ENCODE measurements at regions not wholly inside any gene's neighbourhood (a gene's known extent, or its start where the extent isn't known, plus 50 kb on each side); places are given as distances from the start of the nearest gene placed in this dataset.

GRCh38 chr6:105982761-105983540, 103.2 kb upstream of the PRDM1 start:
- H3K4me3 ChIP-seq (ENCODE audit: low read depth, low read length), result no peak overlapping the region
- no peak overlapping the region for H2AFZ ChIP-seq (ENCODE audit: low read length, unreplicated experiment)
- no peak overlapping the region for H3K27ac ChIP-seq (ENCODE audit: low read depth, low read length)
- no peaks in the 10 kb centered on the region for H3K36me3 ChIP-seq (ENCODE audit: insufficient read depth, low read length)
- no peaks in the 10 kb centered on the region for H3K79me2 ChIP-seq (ENCODE audit: control insufficient read depth, insufficient read depth, low read length, unreplicated experiment)
- H3K27me3 ChIP-seq (ENCODE audit: insufficient read depth, low read length), result peaks cover 11% of the 10 kb centered on the region
- peaks cover 6% of the 10 kb centered on the region for H3K4me1 ChIP-seq (ENCODE audit: control insufficient read depth, insufficient read depth, low read length, unreplicated experiment)

GRCh38 chr6:105981888-105982358, 104.2 kb upstream of the PRDM1 start:
- Histone ChIP-seq H2AFZ (ENCODE audit: low read length, unreplicated experiment) (no peak overlapping the region), H3K27ac (ENCODE audit: low read depth, low read length) (no peak overlapping the region), H3K79me2 (ENCODE audit: control insufficient read depth, insufficient read depth, low read length, unreplicated experiment) (no peaks in the 10 kb centered on the region), H3K4me3 (ENCODE audit: low read depth, low read length) (peak overlapping the region; percentile 80), H3K36me3 (ENCODE audit: insufficient read depth, low read length) (no peaks in the 10 kb centered on the region), H3K27me3 (ENCODE audit: insufficient read depth, low read length) (peaks cover 11% of the 10 kb centered on the region), H3K4me1 (ENCODE audit: control insufficient read depth, insufficient read depth, low read length, unreplicated experiment) (peaks cover 6% of the 10 kb centered on the region)

- Histone ChIP-seq H3K27ac (ENCODE audit: low read depth, low read length) (no peak overlapping the region), H3K79me2 (ENCODE audit: control insufficient read depth, insufficient read depth, low read length, unreplicated experiment) (no peaks in the 10 kb centered on the region), H3K4me3 (ENCODE audit: low read depth, low read length) (peak overlapping the region; percentile 80), H3K27me3 (ENCODE audit: insufficient read depth, low read length) (peaks cover 11% of the 10 kb centered on the region), H3K4me1 (ENCODE audit: control insufficient read depth, insufficient read depth, low read length, unreplicated experiment) (peaks cover 6% of the 10 kb centered on the region), H3K36me3 (ENCODE audit: insufficient read depth, low read length) (no peaks in the 10 kb centered on the region), H2AFZ (ENCODE audit: low read length, unreplicated experiment) (peak overlapping the region; percentile 99)
These were observed 104.9 kb upstream of the PRDM1 start for GRCh38 chr6:105981002-105981887.

- no peak overlapping the region for H3K4me3 ChIP-seq (ENCODE audit: low read depth, low read length)
- no peak overlapping the region for H3K27ac ChIP-seq (ENCODE audit: low read depth, low read length)
- H3K36me3 ChIP-seq (ENCODE audit: insufficient read depth, low read length), result no peaks in the 10 kb centered on the region
- peaks cover 11% of the 10 kb centered on the region; the same call in 1 of the 2 replicates for H3K27me3 ChIP-seq (ENCODE audit: insufficient read depth, low read length)
- no peak overlapping the region for H2AFZ ChIP-seq (ENCODE audit: low read length, unreplicated experiment)
- H3K79me2 ChIP-seq (ENCODE audit: control insufficient read depth, insufficient read depth, low read length, unreplicated experiment), result no peaks in the 10 kb centered on the region
- peaks cover 6% of the 10 kb centered on the region for H3K4me1 ChIP-seq (ENCODE audit: control insufficient read depth, insufficient read depth, low read length, unreplicated experiment)
These were observed 107.2 kb upstream of the PRDM1 start for GRCh38 chr6:105978974-105979373.

- Histone ChIP-seq H2AFZ (ENCODE audit: low read length, unreplicated experiment) (no peak overlapping the region), H3K4me3 (ENCODE audit: low read depth, low read length) (no peak overlapping the region), H3K79me2 (ENCODE audit: control insufficient read depth, insufficient read depth, low read length, unreplicated experiment) (no peaks in the 10 kb centered on the region), H3K4me1 (ENCODE audit: control insufficient read depth, insufficient read depth, low read length, unreplicated experiment) (peaks cover 6% of the 10 kb centered on the region), H3K27ac (ENCODE audit: low read depth, low read length) (no peak overlapping the region), H3K27me3 (ENCODE audit: insufficient read depth, low read length) (peaks cover 11% of the 10 kb centered on the region; the same call in 1 of the 2 replicates), H3K36me3 (ENCODE audit: insufficient read depth, low read length) (no peaks in the 10 kb centered on the region)
These were observed 108.1 kb upstream of the PRDM1 start for GRCh38 chr6:105977934-105978504.

GRCh38 chr6:105974986-105975385, 111.2 kb upstream of the PRDM1 start:
- Histone ChIP-seq H2AFZ (ENCODE audit: low read length, unreplicated experiment) (no peak overlapping the region), H3K4me1 (ENCODE audit: control insufficient read depth, insufficient read depth, low read length, unreplicated experiment) (no peaks in the 10 kb centered on the region), H3K27me3 (ENCODE audit: insufficient read depth, low read length) (no peaks in the 10 kb centered on the region), H3K4me3 (ENCODE audit: low read depth, low read length) (no peak overlapping the region), H3K36me3 (ENCODE audit: insufficient read depth, low read length) (no peaks in the 10 kb centered on the region), H3K79me2 (ENCODE audit: control insufficient read depth, insufficient read depth, low read length, unreplicated experiment) (no peaks in the 10 kb centered on the region), H3K27ac (ENCODE audit: low read depth, low read length) (no peak overlapping the region)

GRCh38 chr6:105972440-105972839, 113.7 kb upstream of the PRDM1 start:
- H3K79me2 ChIP-seq (ENCODE audit: control insufficient read depth, insufficient read depth, low read length, unreplicated experiment), result no peaks in the 10 kb centered on the region
- no peaks in the 10 kb centered on the region for H3K36me3 ChIP-seq (ENCODE audit: insufficient read depth, low read length)
- H2AFZ ChIP-seq (ENCODE audit: low read length, unreplicated experiment), result no peak overlapping the region
- no peaks in the 10 kb centered on the region for H3K27me3 ChIP-seq (ENCODE audit: insufficient read depth, low read length)
- no peak overlapping the region for H3K4me3 ChIP-seq (ENCODE audit: low read depth, low read length)
- H3K4me1 ChIP-seq (ENCODE audit: control insufficient read depth, insufficient read depth, low read length, unreplicated experiment), result no peaks in the 10 kb centered on the region
- no peak overlapping the region for H3K27ac ChIP-seq (ENCODE audit: low read depth, low read length)

- H3K36me3 ChIP-seq (ENCODE audit: insufficient read depth, low read length), result no peaks in the 10 kb centered on the region
- H3K4me3 ChIP-seq (ENCODE audit: low read depth, low read length), result no peak overlapping the region
- H3K27ac ChIP-seq (ENCODE audit: low read depth, low read length), result no peak overlapping the region
- no peaks in the 10 kb centered on the region for H3K4me1 ChIP-seq (ENCODE audit: control insufficient read depth, insufficient read depth, low read length, unreplicated experiment)
- no peaks in the 10 kb centered on the region for H3K27me3 ChIP-seq (ENCODE audit: insufficient read depth, low read length)
- no peak overlapping the region for H2AFZ ChIP-seq (ENCODE audit: low read length, unreplicated experiment)
- no peaks in the 10 kb centered on the region for H3K79me2 ChIP-seq (ENCODE audit: control insufficient read depth, insufficient read depth, low read length, unreplicated experiment)
These were observed 117.4 kb upstream of the PRDM1 start for GRCh38 chr6:105968603-105969333.

GRCh38 chr6:105967917-105968602, 118.1 kb upstream of the PRDM1 start:
- Histone ChIP-seq H3K27me3 (ENCODE audit: insufficient read depth, low read length) (no peaks in the 10 kb centered on the region), H3K79me2 (ENCODE audit: control insufficient read depth, insufficient read depth, low read length, unreplicated experiment) (no peaks in the 10 kb centered on the region), H2AFZ (ENCODE audit: low read length, unreplicated experiment) (no peak overlapping the region), H3K27ac (ENCODE audit: low read depth, low read length) (no peak overlapping the region), H3K4me1 (ENCODE audit: control insufficient read depth, insufficient read depth, low read length, unreplicated experiment) (no peaks in the 10 kb centered on the region), H3K4me3 (ENCODE audit: low read depth, low read length) (no peak overlapping the region), H3K36me3 (ENCODE audit: insufficient read depth, low read length) (no peaks in the 10 kb centered on the region)

GRCh38 chr6:105966481-105966880, 119.7 kb upstream of the PRDM1 start:
- no peaks in the 10 kb centered on the region for H3K27me3 ChIP-seq (ENCODE audit: insufficient read depth, low read length)
- H3K4me3 ChIP-seq (ENCODE audit: low read depth, low read length), result no peak overlapping the region
- H3K36me3 ChIP-seq (ENCODE audit: insufficient read depth, low read length), result no peaks in the 10 kb centered on the region
- no peaks in the 10 kb centered on the region for H3K4me1 ChIP-seq (ENCODE audit: control insufficient read depth, insufficient read depth, low read length, unreplicated experiment)
- no peaks in the 10 kb centered on the region for H3K79me2 ChIP-seq (ENCODE audit: control insufficient read depth, insufficient read depth, low read length, unreplicated experiment)
- H3K27ac ChIP-seq (ENCODE audit: low read depth, low read length), result no peak overlapping the region
- H2AFZ ChIP-seq (ENCODE audit: low read length, unreplicated experiment), result no peak overlapping the region
